GM12878 (cell line): ENCODE measurements at regions not wholly inside any gene's neighbourhood (a gene's known extent, or its start where the extent isn't known, plus 50 kb on each side); places are given as distances from the start of the nearest gene placed in this dataset.

ENCODE experiments used
- ATAC-seq: fragments of 200-7000 bp; cut with Tn5 transposase; 3 replicates; pipeline ENCODE4 v1.9.1; 2020; ENCODE audit warnings: mild to moderate bottlenecking, moderate library complexity
- BruUV-seq: library from RNA; stranded (reverse); fragments of 400-500 nt; replicated peaks from 2 replicates; lab custom pipeline; 2021; lab: Mats Ljungman, UMichigan
- CTCF ChIA-PET: fragments of 300-600 bp; sonication (Branson Sonifier 250); formaldehyde crosslinking; extraction: SDS; loops from one replicate; lab custom pipeline; 2021; ENCODE audit warnings: inconsistent platforms; lab: Yijun Ruan, JAX
- POLR2A ChIA-PET: fragments of 350-600 bp; formaldehyde crosslinking; extraction: SDS; loops from one replicate; lab custom pipeline; 2021; ENCODE audit warnings: inconsistent platforms; lab: Charles Lee
- RAD21 ChIA-PET: fragments of 300-600 bp; sonication (Branson Sonifier 250); formaldehyde crosslinking; loops from one replicate; lab custom pipeline; 2023; ENCODE audit warnings: antibody characterized with exemption; ENCODE audit not compliant: unreplicated experiment; lab: Charles Lee
- SMC1A ChIA-PET: fragments of 300-600 bp; sonication (Branson Sonifier 250); formaldehyde crosslinking; loops from one replicate; lab custom pipeline; 2023; ENCODE audit not compliant: unreplicated experiment, uncharacterized antibody; lab: Charles Lee
- DNase-seq: peaks from one replicate; pipeline ENCODE4 v3.0.0-alpha.2; 2011; ENCODE audit warnings: low read depth, low spot score
- FAIRE-seq: peaks from 3 replicates; lab custom pipeline; 2011; peaks lifted over from hg19 to GRCh38; lab: Jason Lieb, UNC
- H2AFZ ChIP-seq: 2 replicates; pipeline ENCODE4 v1.6.0; 2011; ENCODE audit warnings: low read depth, low read length, control low read depth; ENCODE audit not compliant: control insufficient read depth
- H3K27ac ChIP-seq: 2 replicates; pipeline ENCODE4 v1.5.1; 2011; ENCODE audit warnings: control low read depth; ENCODE audit not compliant: control insufficient read depth, insufficient read depth
- H3K27me3 ChIP-seq, 2 experiments: replicated peaks in 1 of 2; 2 replicates each; pipeline versions ENCODE4 v1.6.0 to v1.6.1; 2011; ENCODE audit warnings: low read length in 1 of 2; ENCODE audit not compliant: control insufficient read depth in 2 of 2, insufficient read depth in 2 of 2
- H3K36me3 ChIP-seq, 2 experiments: 2 replicates each; pipeline ENCODE4 v1.5.1; 2011; ENCODE audit warnings: low read length in 1 of 2; ENCODE audit not compliant: control insufficient read depth in 2 of 2, insufficient read depth in 2 of 2
- H3K4me1 ChIP-seq: 2 replicates; pipeline ENCODE4 v1.6.1; 2011; ENCODE audit warnings: mild to moderate bottlenecking, low read length, moderate library complexity, mixed read lengths; ENCODE audit not compliant: control insufficient read depth, insufficient read depth
- H3K4me2 ChIP-seq: 2 replicates; pipeline ENCODE4 v1.6.0; 2011; ENCODE audit warnings: control low read depth; ENCODE audit not compliant: control insufficient read depth, insufficient read depth
- H3K4me3 ChIP-seq: fragments of 200-600 bp; sonication (generic); 2 replicates; pipeline ENCODE4 v1.5.1; 2016
- H3K79me2 ChIP-seq: 2 replicates; pipeline ENCODE4 v1.6.0; 2011; ENCODE audit warnings: low read length; ENCODE audit not compliant: control insufficient read depth, insufficient read depth
- H3K9ac ChIP-seq: 2 replicates; pipeline ENCODE4 v1.8.0; 2011; ENCODE audit warnings: low read length, control low read depth, mixed read lengths; ENCODE audit not compliant: control insufficient read depth, insufficient read depth
- H3K9me3 ChIP-seq: replicated peaks from 3 replicates; pipeline ENCODE4 v1.5.1; 2011; ENCODE audit warnings: mild to moderate bottlenecking, low read length; ENCODE audit not compliant: control insufficient read depth, insufficient read depth
- H4K20me1 ChIP-seq: 2 replicates; pipeline ENCODE4 v1.6.0; 2011; ENCODE audit not compliant: control insufficient read depth, insufficient read depth
- CBX5 ChIP-seq: sonication (generic); IDR thresholded peaks from 2 replicates; pipeline ENCODE4 v1.6.1; 2016; ENCODE audit warnings: low read depth, moderate library complexity, mild to moderate bottlenecking, inconsistent platforms
- CREM ChIP-seq: IDR thresholded peaks from 2 replicates; pipeline ENCODE4 v1.6.1; 2014; ENCODE audit warnings: antibody characterized with exemption, low read depth
- LARP7 ChIP-seq: fragments of 450-650 bp; IDR thresholded peaks from 2 replicates; pipeline ENCODE4 v1.6.1; 2017; ENCODE audit warnings: mild to moderate bottlenecking
- MLLT1 ChIP-seq: fragments of 450-650 bp; IDR thresholded peaks from 2 replicates; pipeline ENCODE4 v1.6.1; 2016; ENCODE audit warnings: mild to moderate bottlenecking
- NBN ChIP-seq: fragments of 450-650 bp; IDR thresholded peaks from 2 replicates; pipeline ENCODE4 v1.6.1; 2016
- PML ChIP-seq: IDR thresholded peaks from 2 replicates; pipeline ENCODE4 v1.6.1; 2012; ENCODE audit warnings: low read length, inconsistent platforms
- POLR2AphosphoS2 ChIP-seq: IDR thresholded peaks from 2 replicates; pipeline ENCODE4 v1.6.1; 2011; ENCODE audit warnings: low read depth, mild to moderate bottlenecking, low read length, improper control_type of control experiment, moderate library complexity
- PRDM15 ChIP-seq: fragments of 450-650 bp; formaldehyde crosslinking; IDR thresholded peaks from 2 replicates; pipeline ENCODE4 v1.4.0; 2020; ENCODE audit warnings: mild to moderate bottlenecking, moderate library complexity
- SKIL ChIP-seq: fragments of 450-650 bp; IDR thresholded peaks from 2 replicates; pipeline ENCODE4 v1.6.1; 2017; ENCODE audit warnings: mild to moderate bottlenecking, low read depth, inconsistent platforms; ENCODE audit not compliant: poor library complexity, severe bottlenecking
- SMAD5 ChIP-seq: IDR thresholded peaks from 2 replicates; pipeline ENCODE4 v1.6.1; 2016; ENCODE audit warnings: antibody characterized with exemption, low read depth
- SMARCA5 ChIP-seq: fragments of 450-650 bp; IDR thresholded peaks from 2 replicates; pipeline ENCODE4 v1.6.1; 2017; ENCODE audit warnings: mild to moderate bottlenecking
- TAF1 ChIP-seq: IDR thresholded peaks from 2 replicates; pipeline ENCODE4 v1.6.1; 2011; ENCODE audit warnings: mild to moderate bottlenecking, low read depth, low read length, borderline replicate concordance
- YY1 ChIP-seq: IDR thresholded peaks from 2 replicates; pipeline ENCODE4 v1.6.1; 2011; ENCODE audit warnings: low read depth, mild to moderate bottlenecking, low read length
- ZZZ3 ChIP-seq: IDR thresholded peaks from 2 replicates; pipeline ENCODE4 v1.6.1; 2011; ENCODE audit warnings: low read depth; ENCODE audit not compliant: control insufficient read depth, insufficient read length
- WGBS: methylation state at CpG from one replicate; pipeline ENCODE4 v1.1.6; 2016; ENCODE audit warnings: low lambda C conversion rate; ENCODE audit not compliant: insufficient replicate concordance, insufficient coverage; ENCODE audit errors: missing lambda C conversion rate; 5-methylcytosine and 5-hydroxymethylcytosine counted together
- in situ Hi-C: fragments of 300-500 bp; cut with MboI; formaldehyde crosslinking; loops from 9 replicates; pipeline ENCODE4 v1.14.3; 2018; ENCODE audit warnings: mixed read lengths
- intact Hi-C: fragments of 100-400 bp; cut with micrococcal nuclease; formaldehyde crosslinking; loops from one replicate; pipeline ENCODE4 v1.14.2; 2022; ENCODE audit not compliant: unreplicated experiment

- no peak overlapping the region for H2AFZ ChIP-seq
- H3K36me3 ChIP-seq: no peaks in the 10 kb centered on the region
- no peak for ATAC-seq
- no peaks in the 10 kb centered on the region for H4K20me1 ChIP-seq
- no peak for FAIRE-seq
- no peak overlapping the region for H3K27ac ChIP-seq
- no peak overlapping the region for H3K4me3 ChIP-seq
- intact Hi-C loops: no loop called here
- BruUV-seq: no TSS peak
- in situ Hi-C loops: no loop called here
- H3K9ac ChIP-seq: no peak overlapping the region
- no peak overlapping the region for H3K4me2 ChIP-seq
- TF ChIP-seq NBN: no peak
- no peak for TF ChIP-seq SMAD5
- TF ChIP-seq TAF1: no peak
- TF ChIP-seq PML: no peak
- TF ChIP-seq CREM: no peak
- TF ChIP-seq YY1: no peak
- no peak for TF ChIP-seq PRDM15 (CRISPR knock-in tag)
- TF ChIP-seq SMARCA5: no peak
- TF ChIP-seq POLR2AphosphoS2: no peak
- no peak for TF ChIP-seq SKIL
- no peak for TF ChIP-seq MLLT1
- no peak for TF ChIP-seq CBX5
- TF ChIP-seq LARP7: no peak
- no peak for TF ChIP-seq ZZZ3
- no peaks in the 10 kb centered on the region for H3K27me3 ChIP-seq
- no peaks in the 10 kb centered on the region for H3K9me3 ChIP-seq
- SMC1A ChIA-PET: interaction anchor here (0.6 to 1.7 kb wide), 3 partner anchors 10 to 77 kb away, joined by 3 to 8 read pairs (median 3); no protein-coding TSS in a partner anchor
- CTCF ChIA-PET: interaction anchor here (0.5 kb wide), 1 partner anchor 1002 kb away, joined by 3 read pairs; no protein-coding TSS in a partner anchor
- no peaks in the 10 kb centered on the region for H3K79me2 ChIP-seq
- WGBS: 0% methylated on average over 1 of the region's 1 CpG
- DNase-seq: no peak
- no peaks in the 10 kb centered on the region for H3K4me1 ChIP-seq
- RAD21 ChIA-PET: no interaction called here
- POLR2A ChIA-PET: no interaction called here
These were observed 260.2 kb upstream of the IRAK1BP1 start for GRCh38 chr6:78607189-78607588.
